ENCODE measurements at regions not wholly inside any gene's neighbourhood (a gene's known extent, or its start where the extent isn't known, plus 50 kb on each side); places are given as distances from the start of the nearest gene placed in this dataset.
"Not testable (repeated sequence)": the region's sequence is repeated elsewhere in the genome, so short reads cannot be mapped to it uniquely, and the experiment has no call there.

DNA sequence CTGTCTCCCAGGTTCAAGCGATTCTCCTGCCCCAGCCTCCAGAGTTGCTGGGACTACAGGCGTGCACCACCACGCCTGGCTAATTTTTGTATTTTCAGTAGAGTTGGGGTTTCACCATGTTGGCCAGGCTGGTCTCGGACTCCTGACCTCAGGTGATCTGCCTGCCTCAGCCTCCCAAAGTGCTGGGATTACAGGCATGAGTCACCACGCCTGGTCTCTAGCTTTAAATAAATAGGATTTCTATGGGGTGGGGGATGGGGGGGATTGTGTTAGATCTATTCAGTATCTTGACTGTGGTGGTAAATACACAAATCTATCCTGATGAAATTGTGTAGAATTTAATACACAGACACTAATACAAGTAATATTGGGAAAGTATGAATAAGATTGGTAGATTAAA lies 102.4 kb upstream of the STX18 start:
- dilution Hi-C loops (cut with MboI; ENCODE audit: extremely low pct_ligation_motif_present, low sequenced_read_pairs); intact Hi-C loops (cut with micrococcal nuclease); H3K27me3 ChIP-seq (ENCODE audit: control insufficient read depth in 2 of 2, insufficient read depth in 2 of 2, low read length in 2 of 2); H2AFZ ChIP-seq (ENCODE audit: low read depth, low read length); H3K27ac ChIP-seq (ENCODE audit: insufficient read depth, low read depth, low read length); H3K4me2 ChIP-seq (ENCODE audit: insufficient read depth, low read length); POLR2A ChIA-PET; H3K4me3 ChIP-seq (replicated peaks in 1 of 3; ENCODE audit: insufficient read depth in 1 of 3, low read depth in 1 of 3, low read length in 3 of 3); H3K36me3 ChIP-seq (ENCODE audit: control insufficient read depth in 2 of 2, extremely low read depth in 1 of 2, insufficient read depth in 2 of 2, low read length in 2 of 2); H3K9ac ChIP-seq (replicated peaks; ENCODE audit: extremely low read depth, insufficient read depth, low read length); H4K20me1 ChIP-seq (replicated peaks; ENCODE audit: control insufficient read depth, extremely low read depth, insufficient read depth, low read length); FAIRE-seq; H3K79me2 ChIP-seq (ENCODE audit: control insufficient read depth, insufficient read depth, low read length); H3K4me1 ChIP-seq (ENCODE audit: control insufficient read depth, extremely low read depth, insufficient read depth, low read length); H3K9me1 ChIP-seq (replicated peaks; ENCODE audit: control insufficient read depth, extremely low read depth, insufficient read depth, low read length); H3K9me3 ChIP-seq (replicated peaks; ENCODE audit: control insufficient read depth, insufficient read depth, low read length); DNase-seq (ENCODE audit: low read depth, low spot score); BruUV-seq (replicated peaks): not testable (repeated sequence)
- CTCF ChIA-PET, result interaction anchor here (1.6 kb wide), 1 partner anchor 15 kb away, joined by 5 read pairs; no protein-coding TSS in a partner anchor

DNA sequence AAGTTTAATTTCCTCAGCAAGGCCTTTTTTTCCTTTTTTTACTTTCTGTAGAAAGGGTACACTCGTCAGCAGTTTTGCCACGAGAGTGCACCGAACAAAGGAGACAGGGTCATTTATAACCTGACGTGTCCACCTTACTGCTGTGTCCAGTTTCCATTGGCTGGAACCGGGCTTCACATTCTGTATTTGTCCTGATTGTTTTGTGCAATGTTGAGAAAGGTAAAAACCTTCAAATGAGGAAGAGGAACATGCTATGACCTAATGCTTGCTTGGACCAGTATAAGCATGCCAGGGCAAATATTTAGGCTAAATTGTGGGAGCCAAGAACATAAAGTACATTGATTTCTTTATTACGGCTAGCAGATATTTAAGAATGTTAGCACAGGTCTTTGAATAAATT lies 101.9 kb upstream of the STX18 start:
- dilution Hi-C loops (cut with MboI; ENCODE audit: extremely low pct_ligation_motif_present, low sequenced_read_pairs), result not testable (repeated sequence)

GRCh38 chr4:4643306-4643705 lies 101.5 kb upstream of the STX18 start:
- H3K27ac ChIP-seq (ENCODE audit: insufficient read depth, low read depth, low read length), result no peak overlapping the region
- H2AFZ ChIP-seq (ENCODE audit: low read depth, low read length), result no peak overlapping the region
- FAIRE-seq, result no peak
- H3K4me3 ChIP-seq (replicated peaks in 1 of 3; ENCODE audit: insufficient read depth in 1 of 3, low read depth in 1 of 3, low read length in 3 of 3), result no peak overlapping the region
- H3K4me1 ChIP-seq (ENCODE audit: control insufficient read depth, extremely low read depth, insufficient read depth, low read length), result no peaks in the 10 kb centered on the region
- TF ChIP-seq CTCF (IDR thresholded peaks at IDR 0.05; ENCODE audit: extremely low read depth in 1 of 2, insufficient read depth in 1 of 2, low read depth in 1 of 2, low read length in 2 of 2) (no peak), EZH2 (IDR thresholded peaks at IDR 0.05; ENCODE audit: borderline replicate concordance, low read depth, low read length, severe bottlenecking) (no peak), GATA2 (IDR thresholded peaks at IDR 0.05; ENCODE audit: insufficient read depth, insufficient read length, low read depth, low read length) (no peak), JUN (IDR thresholded peaks at IDR 0.05; ENCODE audit: borderline replicate concordance, insufficient read depth, insufficient read length, low read depth) (no peak), POLR2A (IDR thresholded peaks at IDR 0.05; ENCODE audit: low read depth, low read length) (no peak), FOS (IDR thresholded peaks at IDR 0.05; ENCODE audit: borderline replicate concordance, insufficient read depth, low read length) (no peak), MYC (IDR thresholded peaks at IDR 0.05; ENCODE audit: low read depth, low read length) (no peak), POLR2AphosphoS5 (IDR thresholded peaks at IDR 0.05; ENCODE audit: insufficient read depth, low read depth, low read length) (no peak)
- TF ChIP-seq, protein P1, sequence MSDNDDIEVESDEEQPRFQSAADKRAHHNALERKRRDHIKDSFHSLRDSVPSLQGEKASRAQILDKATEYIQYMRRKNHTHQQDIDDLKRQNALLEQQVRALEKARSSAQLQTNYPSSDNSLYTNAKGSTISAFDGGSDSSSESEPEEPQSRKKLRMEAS (IDR thresholded peaks at IDR 0.05; ENCODE audit: insufficient read depth, insufficient read length), result no peak
- CTCF ChIA-PET, result no interaction called here
- dilution Hi-C loops (cut with MboI; ENCODE audit: extremely low pct_ligation_motif_present, low sequenced_read_pairs) (no loop called here), intact Hi-C loops (cut with micrococcal nuclease) (no loop called here)
- H3K9ac ChIP-seq (replicated peaks; ENCODE audit: extremely low read depth, insufficient read depth, low read length), result no peak overlapping the region
- no peak overlapping the region for H3K4me2 ChIP-seq (ENCODE audit: insufficient read depth, low read length)
- POLR2A ChIA-PET, result no interaction called here
- no peaks in the 10 kb centered on the region for H3K79me2 ChIP-seq (ENCODE audit: control insufficient read depth, insufficient read depth, low read length)
- H4K20me1 ChIP-seq (replicated peaks; ENCODE audit: control insufficient read depth, extremely low read depth, insufficient read depth, low read length), result no peaks in the 10 kb centered on the region
- no peaks in the 10 kb centered on the region for H3K9me3 ChIP-seq (replicated peaks; ENCODE audit: control insufficient read depth, insufficient read depth, low read length)
- no TSS peak for BruUV-seq (replicated peaks)
- no peaks in the 10 kb centered on the region for H3K9me1 ChIP-seq (replicated peaks; ENCODE audit: control insufficient read depth, extremely low read depth, insufficient read depth, low read length)
- peaks cover 2 to 3% of the 10 kb centered on the region in 2 experiments for H3K27me3 ChIP-seq (ENCODE audit: control insufficient read depth in 2 of 2, insufficient read depth in 2 of 2, low read length in 2 of 2)
- no peaks in the 10 kb centered on the region for H3K36me3 ChIP-seq (ENCODE audit: control insufficient read depth in 2 of 2, extremely low read depth in 1 of 2, insufficient read depth in 2 of 2, low read length in 2 of 2)
- DNase-seq (ENCODE audit: low read depth, low spot score), result no peak

More for the DNA sequence above, 101.9 kb upstream of the STX18 start:
- H3K9me3 ChIP-seq (replicated peaks; ENCODE audit: control insufficient read depth, insufficient read depth, low read length); H3K4me3 ChIP-seq (replicated peaks in 1 of 3; ENCODE audit: insufficient read depth in 1 of 3, low read depth in 1 of 3, low read length in 3 of 3); H3K79me2 ChIP-seq (ENCODE audit: control insufficient read depth, insufficient read depth, low read length); H3K27me3 ChIP-seq (ENCODE audit: control insufficient read depth in 2 of 2, insufficient read depth in 2 of 2, low read length in 2 of 2); DNase-seq (ENCODE audit: low read depth, low spot score); H3K27ac ChIP-seq (ENCODE audit: insufficient read depth, low read depth, low read length); FAIRE-seq; H2AFZ ChIP-seq (ENCODE audit: low read depth, low read length); CTCF ChIA-PET; POLR2A ChIA-PET; H3K9ac ChIP-seq (replicated peaks; ENCODE audit: extremely low read depth, insufficient read depth, low read length); intact Hi-C loops (cut with micrococcal nuclease); H3K9me1 ChIP-seq (replicated peaks; ENCODE audit: control insufficient read depth, extremely low read depth, insufficient read depth, low read length); BruUV-seq (replicated peaks); H3K36me3 ChIP-seq (ENCODE audit: control insufficient read depth in 2 of 2, extremely low read depth in 1 of 2, insufficient read depth in 2 of 2, low read length in 2 of 2); H3K4me2 ChIP-seq (ENCODE audit: insufficient read depth, low read length); H3K4me1 ChIP-seq (ENCODE audit: control insufficient read depth, extremely low read depth, insufficient read depth, low read length); H4K20me1 ChIP-seq (replicated peaks; ENCODE audit: control insufficient read depth, extremely low read depth, insufficient read depth, low read length): not testable (repeated sequence)

All from endothelial cell of umbilical vein (primary cell).